GM12878 (cell line): ENCODE measurements at regions not wholly inside any gene's neighbourhood (a gene's known extent, or its start where the extent isn't known, plus 50 kb on each side); places are given as distances from the start of the nearest gene placed in this dataset.

Experiments
- BRCA1 ChIP-seq: IDR thresholded peaks from 2 replicates; pipeline ENCODE4 v1.6.1; 2011; ENCODE audit warnings: low read depth, low read length, improper control_type of control experiment
- EZH2 ChIP-seq: IDR thresholded peaks from 2 replicates; pipeline ENCODE4 v1.6.1; 2012; ENCODE audit warnings: low read depth, mild to moderate bottlenecking, control low read depth, inconsistent platforms, low read length, borderline replicate concordance; ENCODE audit not compliant: control insufficient read depth
- JUND ChIP-seq: IDR thresholded peaks from 2 replicates; pipeline ENCODE4 v1.6.1; 2012; ENCODE audit warnings: low read depth, mild to moderate bottlenecking, low read length, improper control_type of control experiment, moderate library complexity
- MEF2A ChIP-seq: IDR thresholded peaks from 2 replicates; pipeline ENCODE4 v1.6.1; 2011; ENCODE audit warnings: low read depth, mild to moderate bottlenecking, low read length, moderate library complexity; ENCODE audit not compliant: insufficient read depth
- NRF1 ChIP-seq: conservative IDR thresholded peaks from 2 replicates; pipeline ENCODE4 v1.6.1; 2011; ENCODE audit warnings: mild to moderate bottlenecking, low read depth, low read length, improper control_type of control experiment
- SMC3 ChIP-seq: IDR thresholded peaks from 2 replicates; pipeline ENCODE4 v1.6.1; 2011; ENCODE audit warnings: low read length, improper control_type of control experiment, borderline replicate concordance
- STAT1 ChIP-seq: fragments of 450-650 bp; conservative IDR thresholded peaks from 2 replicates; pipeline ENCODE4 v1.6.1; 2014; ENCODE audit warnings: antibody characterized with exemption, mild to moderate bottlenecking
- TCF3 ChIP-seq: IDR thresholded peaks from 2 replicates; pipeline ENCODE4 v1.6.1; 2012; ENCODE audit warnings: low read depth, mild to moderate bottlenecking, low read length, borderline replicate concordance; ENCODE audit not compliant: insufficient read depth
- USF2 ChIP-seq: IDR thresholded peaks from 2 replicates; pipeline ENCODE4 v1.6.1; 2011; ENCODE audit warnings: low read depth, low read length, improper control_type of control experiment, borderline replicate concordance
- ZNF24 ChIP-seq: fragments of 450-650 bp; IDR thresholded peaks from 2 replicates; pipeline ENCODE4 v1.6.1; 2017; ENCODE audit warnings: antibody characterized with exemption, mild to moderate bottlenecking
- TF ChIP-seq, protein P1 (sequence below), 3 experiments: IDR thresholded peaks in 2 of 3; conservative IDR thresholded peaks in 1 of 3; 2 replicates each; pipeline ENCODE4 v1.5.1; 2011; ENCODE audit warnings: low read depth in 3 of 3, low read length in 3 of 3, mild to moderate bottlenecking in 3 of 3, control low read depth in 2 of 3, moderate library complexity in 2 of 3, inconsistent platforms in 1 of 3, mixed read lengths in 1 of 3; ENCODE audit not compliant: control insufficient read depth in 2 of 3, insufficient read depth in 1 of 3; ENCODE audit errors: extremely low read depth in 1 of 3
- TF ChIP-seq, protein P2 (sequence below): fragments of 450-650 bp; IDR thresholded peaks from 2 replicates; pipeline ENCODE4 v1.6.1; 2017; ENCODE audit warnings: mild to moderate bottlenecking, moderate library complexity

DNA sequence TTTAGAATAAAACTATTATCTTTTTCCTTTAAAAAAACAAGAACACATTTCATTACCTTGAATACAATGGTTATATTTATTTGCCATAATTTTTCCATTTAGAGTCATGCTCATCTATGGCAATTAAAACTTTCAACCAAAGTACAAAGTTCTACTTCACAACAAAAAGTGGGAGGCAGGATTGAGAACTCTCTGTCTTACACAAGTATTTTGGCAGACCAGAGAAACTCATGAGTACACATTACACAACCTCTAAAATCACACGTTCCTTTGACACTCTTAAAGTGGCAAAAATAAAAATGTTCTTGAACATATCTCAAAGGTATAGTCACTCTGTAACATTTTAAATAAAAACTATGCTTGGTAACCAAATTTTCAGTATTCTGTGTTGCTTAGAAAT, 213.4 kb downstream of the IL15 start:
- TF ChIP-seq, protein P1, sequence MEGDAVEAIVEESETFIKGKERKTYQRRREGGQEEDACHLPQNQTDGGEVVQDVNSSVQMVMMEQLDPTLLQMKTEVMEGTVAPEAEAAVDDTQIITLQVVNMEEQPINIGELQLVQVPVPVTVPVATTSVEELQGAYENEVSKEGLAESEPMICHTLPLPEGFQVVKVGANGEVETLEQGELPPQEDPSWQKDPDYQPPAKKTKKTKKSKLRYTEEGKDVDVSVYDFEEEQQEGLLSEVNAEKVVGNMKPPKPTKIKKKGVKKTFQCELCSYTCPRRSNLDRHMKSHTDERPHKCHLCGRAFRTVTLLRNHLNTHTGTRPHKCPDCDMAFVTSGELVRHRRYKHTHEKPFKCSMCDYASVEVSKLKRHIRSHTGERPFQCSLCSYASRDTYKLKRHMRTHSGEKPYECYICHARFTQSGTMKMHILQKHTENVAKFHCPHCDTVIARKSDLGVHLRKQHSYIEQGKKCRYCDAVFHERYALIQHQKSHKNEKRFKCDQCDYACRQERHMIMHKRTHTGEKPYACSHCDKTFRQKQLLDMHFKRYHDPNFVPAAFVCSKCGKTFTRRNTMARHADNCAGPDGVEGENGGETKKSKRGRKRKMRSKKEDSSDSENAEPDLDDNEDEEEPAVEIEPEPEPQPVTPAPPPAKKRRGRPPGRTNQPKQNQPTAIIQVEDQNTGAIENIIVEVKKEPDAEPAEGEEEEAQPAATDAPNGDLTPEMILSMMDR (IDR thresholded peaks at IDR 0.05 in 2 of 3, conservative IDR thresholded peaks at IDR 0.05 in 1 of 3; ENCODE audit: control insufficient read depth in 2 of 3, extremely low read depth in 1 of 3, insufficient read depth in 1 of 3, low read depth in 3 of 3, low read length in 3 of 3): no peak
- TF ChIP-seq MEF2A: no peak
- no peak for TF ChIP-seq ZNF24
- no peak for TF ChIP-seq TCF3
- no peak for TF ChIP-seq SMC3
- TF ChIP-seq, protein P2, sequence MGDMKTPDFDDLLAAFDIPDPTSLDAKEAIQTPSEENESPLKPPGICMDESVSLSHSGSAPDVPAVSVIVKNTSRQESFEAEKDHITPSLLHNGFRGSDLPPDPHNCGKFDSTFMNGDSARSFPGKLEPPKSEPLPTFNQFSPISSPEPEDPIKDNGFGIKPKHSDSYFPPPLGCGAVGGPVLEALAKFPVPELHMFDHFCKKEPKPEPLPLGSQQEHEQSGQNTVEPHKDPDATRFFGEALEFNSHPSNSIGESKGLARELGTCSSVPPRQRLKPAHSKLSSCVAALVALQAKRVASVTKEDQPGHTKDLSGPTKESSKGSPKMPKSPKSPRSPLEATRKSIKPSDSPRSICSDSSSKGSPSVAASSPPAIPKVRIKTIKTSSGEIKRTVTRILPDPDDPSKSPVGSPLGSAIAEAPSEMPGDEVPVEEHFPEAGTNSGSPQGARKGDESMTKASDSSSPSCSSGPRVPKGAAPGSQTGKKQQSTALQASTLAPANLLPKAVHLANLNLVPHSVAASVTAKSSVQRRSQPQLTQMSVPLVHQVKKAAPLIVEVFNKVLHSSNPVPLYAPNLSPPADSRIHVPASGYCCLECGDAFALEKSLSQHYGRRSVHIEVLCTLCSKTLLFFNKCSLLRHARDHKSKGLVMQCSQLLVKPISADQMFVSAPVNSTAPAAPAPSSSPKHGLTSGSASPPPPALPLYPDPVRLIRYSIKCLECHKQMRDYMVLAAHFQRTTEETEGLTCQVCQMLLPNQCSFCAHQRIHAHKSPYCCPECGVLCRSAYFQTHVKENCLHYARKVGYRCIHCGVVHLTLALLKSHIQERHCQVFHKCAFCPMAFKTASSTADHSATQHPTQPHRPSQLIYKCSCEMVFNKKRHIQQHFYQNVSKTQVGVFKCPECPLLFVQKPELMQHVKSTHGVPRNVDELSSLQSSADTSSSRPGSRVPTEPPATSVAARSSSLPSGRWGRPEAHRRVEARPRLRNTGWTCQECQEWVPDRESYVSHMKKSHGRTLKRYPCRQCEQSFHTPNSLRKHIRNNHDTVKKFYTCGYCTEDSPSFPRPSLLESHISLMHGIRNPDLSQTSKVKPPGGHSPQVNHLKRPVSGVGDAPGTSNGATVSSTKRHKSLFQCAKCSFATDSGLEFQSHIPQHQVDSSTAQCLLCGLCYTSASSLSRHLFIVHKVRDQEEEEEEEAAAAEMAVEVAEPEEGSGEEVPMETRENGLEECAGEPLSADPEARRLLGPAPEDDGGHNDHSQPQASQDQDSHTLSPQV: no peak
- no peak for TF ChIP-seq NRF1
- no peak for TF ChIP-seq JUND
- TF ChIP-seq STAT1: no peak
- TF ChIP-seq EZH2: no peak
- TF ChIP-seq BRCA1: no peak
- TF ChIP-seq USF2: no peak
